COLO668 (cell line): ENCODE measurements at regions not wholly inside any gene's neighbourhood (a gene's known extent, or its start where the extent isn't known, plus 50 kb on each side); places are given as distances from the start of the nearest gene placed in this dataset.
"Not testable (repeated sequence)": the region's sequence is repeated elsewhere in the genome, so short reads cannot be mapped to it uniquely, and the experiment has no call there.

ENCODE experiments used
- DNase-seq: peaks from one replicate; lab custom pipeline; 2025; ENCODE audit not compliant: unreplicated experiment; lab: John Stamatoyannopoulos, UW

DNA sequence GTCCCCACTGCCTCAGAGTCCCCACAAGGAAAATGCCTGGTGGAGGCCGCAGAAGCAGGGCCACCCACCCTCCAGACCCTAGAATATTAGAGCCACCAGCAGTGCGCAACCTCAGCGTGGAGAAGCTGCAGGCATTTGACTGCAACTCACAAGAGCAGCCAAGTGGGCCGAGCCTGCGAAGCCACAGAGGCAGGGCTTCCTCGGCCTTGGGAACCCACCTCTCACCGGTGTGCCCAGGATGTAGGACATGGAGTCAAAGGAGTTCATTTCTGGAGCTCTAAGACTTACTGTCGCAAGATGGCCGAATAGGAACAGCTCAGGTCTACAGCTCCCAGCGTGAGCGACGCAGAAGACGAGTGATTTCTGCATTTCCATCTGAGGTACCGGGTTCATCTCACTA is 397.9 kb upstream of the PIK3R1 start:
- no peak for DNase-seq

DNA sequence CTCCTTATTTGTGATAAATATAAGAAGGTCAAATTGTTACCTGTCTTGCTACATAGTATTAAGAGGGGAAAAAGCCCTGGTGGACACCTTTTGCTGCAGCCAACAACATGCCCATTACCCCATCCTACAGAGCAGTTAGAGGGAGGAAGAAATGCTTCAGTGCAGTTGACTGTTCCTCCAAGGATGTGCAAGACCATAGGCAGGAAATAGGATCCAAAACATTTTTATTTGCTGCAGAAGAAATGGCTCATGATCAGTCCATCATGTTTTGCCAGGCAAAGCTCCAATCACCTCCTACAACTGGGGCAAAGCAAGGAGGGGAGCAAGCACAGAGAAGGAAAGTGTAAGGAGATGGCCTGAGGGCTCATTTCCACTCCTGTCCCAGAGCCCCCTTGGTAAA is 399.1 kb upstream of the PIK3R1 start:
- DNase-seq = no peak

DNA sequence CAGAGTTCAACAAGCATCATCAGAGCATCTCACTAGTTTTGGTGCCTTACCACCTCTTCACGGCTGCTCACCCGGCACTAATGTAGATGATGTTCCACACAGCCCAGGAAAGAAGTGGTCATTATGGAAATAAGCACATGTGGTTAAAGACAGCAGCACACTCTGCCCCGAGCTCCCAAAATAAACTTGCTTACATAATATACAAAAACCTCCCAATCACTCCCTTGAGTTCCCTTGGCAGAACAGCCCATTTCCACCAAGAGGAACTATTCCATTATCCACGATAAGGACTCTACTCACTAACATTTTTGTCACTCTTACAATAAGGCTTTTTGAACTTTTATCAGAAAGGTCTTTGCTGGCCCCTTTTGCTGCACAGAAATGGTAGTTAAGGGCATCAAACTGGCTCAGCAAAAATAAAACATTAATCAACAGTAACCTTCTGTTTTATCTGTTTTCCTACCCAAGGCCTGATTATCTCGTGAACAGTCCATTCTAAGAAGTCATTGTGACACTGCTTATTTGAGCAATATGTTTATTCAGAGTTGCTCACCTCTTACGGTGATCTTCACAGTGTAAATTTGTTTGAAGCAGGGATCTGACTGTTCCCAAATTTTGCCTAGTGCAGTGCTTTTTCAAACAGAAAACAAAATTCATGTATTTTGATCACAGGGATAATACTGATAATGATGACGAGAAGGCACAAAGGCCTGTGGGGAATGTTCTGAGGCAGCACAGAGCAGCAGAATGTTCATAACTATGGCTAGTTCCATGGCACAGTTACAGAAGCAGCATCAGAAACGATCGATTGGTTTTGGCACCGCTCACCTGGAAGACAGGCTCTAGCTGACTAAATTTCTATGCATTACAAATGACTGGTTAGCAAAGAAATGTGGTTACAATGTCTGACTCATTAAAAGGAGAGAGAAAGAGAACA is 399.8 kb upstream of the PIK3R1 start:
- no peak for DNase-seq

DNA sequence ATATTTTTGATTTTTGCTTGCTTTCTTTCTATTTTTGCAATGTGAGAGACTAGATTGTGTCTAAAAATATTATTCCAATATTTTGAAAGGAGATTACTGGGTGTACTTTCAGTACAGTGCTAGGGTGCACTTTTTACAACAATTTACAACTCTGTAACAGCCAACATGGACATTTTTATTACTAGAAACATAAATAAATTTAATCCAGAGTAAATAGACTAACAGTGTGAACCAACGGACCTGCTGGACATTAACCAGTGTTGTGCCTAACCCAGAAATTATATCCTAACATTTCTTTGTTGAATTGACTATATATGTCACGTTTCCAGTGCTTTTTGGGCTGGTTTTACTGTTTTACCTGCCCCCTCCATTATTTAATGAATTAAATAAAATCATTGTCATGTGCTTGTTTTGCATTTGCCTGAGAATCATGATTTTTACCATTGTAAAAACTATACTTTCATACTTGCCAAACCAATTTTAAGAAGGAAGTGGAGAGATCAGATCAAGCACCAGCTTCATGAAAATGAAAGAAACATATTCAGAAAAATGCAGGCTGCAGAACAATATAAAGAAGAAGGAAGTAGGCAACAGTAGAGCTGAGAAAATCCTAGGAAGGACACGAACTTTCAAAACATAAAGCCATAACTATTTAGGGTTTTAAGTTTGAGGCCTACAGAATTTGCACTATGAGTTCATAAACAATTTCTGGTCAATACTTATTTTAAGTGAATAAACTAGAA is 400.8 kb upstream of the PIK3R1 start:
- DNase-seq = no peak

DNA sequence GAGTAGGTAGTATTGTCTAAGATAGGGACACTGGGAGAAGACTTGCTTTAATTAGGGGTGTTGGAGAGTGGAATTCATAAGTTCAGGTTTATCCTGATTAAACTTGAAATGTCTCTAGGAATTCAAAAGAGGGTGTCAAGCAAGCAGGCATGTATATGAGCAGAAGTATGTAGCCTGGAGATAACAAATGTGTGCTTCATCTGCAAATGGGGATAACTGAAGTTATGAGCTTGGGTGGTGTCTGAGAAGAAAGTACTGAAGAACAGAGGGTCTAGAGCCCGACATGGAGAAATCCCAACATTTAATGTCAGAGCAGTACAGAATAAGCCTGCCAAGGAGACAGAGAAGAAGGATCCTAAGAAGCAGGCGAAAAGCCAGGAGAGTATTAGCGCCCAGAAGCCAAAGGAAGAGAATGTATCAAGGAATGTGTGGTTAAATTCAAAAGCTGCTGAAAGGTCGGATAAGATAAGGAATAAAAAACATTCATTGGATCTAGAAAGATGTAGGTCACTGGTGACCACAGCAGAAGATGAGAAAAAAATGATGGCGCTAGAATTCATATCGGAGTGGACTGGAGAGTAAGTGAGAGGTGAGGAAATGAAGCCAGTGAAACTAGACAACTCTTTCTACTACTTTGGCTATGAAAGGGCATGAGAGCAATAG is 401.5 kb upstream of the PIK3R1 start:
- no peak for DNase-seq

DNA sequence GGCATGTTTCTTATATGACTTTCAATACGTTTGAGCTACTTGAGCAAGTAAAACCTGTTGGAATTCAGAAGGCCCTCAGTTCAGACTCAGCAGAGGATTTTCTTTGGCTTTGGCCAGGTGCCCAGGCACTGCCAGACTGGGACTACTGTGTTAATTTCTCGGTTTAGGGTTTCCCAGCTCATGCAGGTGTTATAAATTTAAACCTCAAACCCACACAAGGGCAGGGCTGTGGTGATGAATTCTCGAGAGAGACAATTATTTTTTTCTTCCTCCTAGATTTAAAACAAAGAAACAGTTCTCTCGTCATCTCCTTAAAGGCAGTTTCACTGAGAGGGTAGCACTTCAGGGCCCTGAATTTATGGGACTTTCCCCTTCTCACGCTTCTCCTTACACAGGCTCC is 406.0 kb upstream of the PIK3R1 start:
- DNase-seq = no peak

DNA sequence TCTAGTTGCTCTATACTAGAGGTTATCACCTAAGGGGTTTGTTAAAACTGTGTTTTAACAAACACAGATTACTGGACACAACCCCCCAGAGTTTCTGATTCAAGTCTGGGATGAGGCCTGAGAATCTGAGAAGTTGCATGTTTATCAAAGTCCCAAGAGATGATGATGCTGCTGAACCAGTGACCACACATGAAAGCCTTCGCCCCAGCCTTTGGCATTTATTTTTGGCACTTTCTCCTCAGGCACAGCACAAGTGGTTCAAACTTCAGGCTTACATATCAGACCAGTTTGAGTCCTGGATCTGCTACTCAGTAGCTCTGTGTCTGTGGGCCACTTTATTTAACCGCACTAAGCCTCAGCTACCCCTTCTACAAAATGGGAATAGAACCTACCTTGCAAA is 407.2 kb upstream of the PIK3R1 start:
- DNase-seq = no peak

DNA sequence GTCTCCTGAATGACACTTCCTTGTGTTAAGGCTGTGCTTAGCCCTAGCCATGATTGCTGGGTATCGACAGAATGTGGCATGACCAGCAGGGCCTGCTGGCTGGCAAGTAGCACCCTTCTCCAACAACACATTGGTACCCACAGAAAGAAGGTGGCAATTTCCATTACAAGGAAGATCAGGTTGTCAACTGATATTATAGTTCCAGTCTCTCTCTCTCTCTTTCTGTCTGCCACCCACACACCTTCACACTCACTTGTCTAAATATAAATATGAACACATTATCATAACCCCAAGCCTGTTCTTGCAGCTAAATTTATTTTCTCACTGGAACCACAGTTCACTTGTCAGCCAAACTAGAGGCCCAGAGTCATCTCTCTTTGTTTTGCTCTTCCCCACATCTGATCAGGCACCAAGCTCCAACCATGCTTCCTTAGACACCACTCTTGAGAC is 408.1 kb upstream of the PIK3R1 start:
- no peak for DNase-seq

DNA sequence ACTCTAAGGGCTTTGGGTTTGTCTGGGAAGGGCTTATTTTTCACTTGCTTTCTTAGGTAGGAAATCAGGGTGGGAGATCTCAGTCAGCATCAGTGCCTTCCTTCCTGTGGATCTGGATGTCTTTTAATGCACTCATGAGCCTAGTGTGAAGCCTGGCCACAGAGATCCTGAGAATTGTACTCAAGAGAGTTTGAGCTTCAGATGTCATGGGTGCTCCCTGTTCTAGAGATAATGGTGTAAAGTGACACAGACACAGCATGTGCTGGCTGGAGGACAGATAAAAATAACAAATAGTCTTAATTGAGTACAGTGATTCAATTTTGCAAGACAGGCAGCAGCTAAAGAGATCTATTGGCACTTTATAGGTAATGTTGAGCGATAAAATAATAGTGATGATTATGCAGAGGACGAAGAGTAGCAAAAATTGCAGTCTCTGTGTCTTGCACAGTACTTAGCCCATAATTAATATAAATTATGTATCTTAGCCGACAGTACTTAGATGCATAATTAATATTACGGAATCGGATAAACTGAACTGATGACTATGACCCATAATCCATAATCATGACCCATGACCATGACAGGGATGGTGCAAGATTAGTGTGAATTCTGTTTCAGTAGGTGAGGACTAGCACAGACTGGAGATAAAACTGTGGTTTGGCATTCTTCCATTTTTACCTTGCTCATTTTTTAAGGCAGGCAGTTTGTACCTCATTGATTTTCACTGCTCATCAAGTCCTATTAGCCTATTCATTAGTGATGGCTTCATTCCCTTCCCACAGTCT is 408.7 kb upstream of the PIK3R1 start:
- no peak for DNase-seq

DNA sequence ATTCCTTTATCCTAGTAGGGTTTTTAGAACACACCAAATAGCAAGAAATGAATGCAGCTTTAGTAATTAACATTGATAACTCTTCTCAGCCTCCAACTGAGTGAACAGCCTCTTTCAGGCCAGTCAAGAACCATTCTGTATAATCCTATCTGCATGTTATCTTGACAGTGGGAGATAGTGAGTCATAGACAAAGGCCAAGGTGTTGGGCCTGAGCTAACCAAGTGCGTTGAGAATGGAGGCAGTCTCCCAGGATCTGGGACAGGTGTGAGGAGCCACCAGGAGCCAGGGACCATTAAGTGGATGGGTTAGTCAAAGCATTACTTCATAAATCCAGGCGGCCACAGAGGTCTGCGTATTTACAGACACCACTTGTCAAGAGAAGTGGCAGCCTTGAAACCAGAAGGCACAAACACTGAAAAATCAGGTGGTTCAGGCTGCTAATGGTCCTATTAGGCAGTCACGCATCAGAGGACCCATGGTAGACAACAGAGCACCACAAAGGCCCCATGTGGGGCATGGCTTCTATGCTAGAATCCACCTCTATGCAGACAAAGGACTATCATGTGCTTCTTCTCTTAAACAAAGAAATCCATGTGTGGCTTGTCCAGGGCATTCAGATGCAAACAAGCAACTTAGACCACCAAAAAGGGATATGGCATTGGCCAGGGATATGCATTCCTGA is 409.7 kb upstream of the PIK3R1 start:
- peak; percentile 10 for DNase-seq

DNA sequence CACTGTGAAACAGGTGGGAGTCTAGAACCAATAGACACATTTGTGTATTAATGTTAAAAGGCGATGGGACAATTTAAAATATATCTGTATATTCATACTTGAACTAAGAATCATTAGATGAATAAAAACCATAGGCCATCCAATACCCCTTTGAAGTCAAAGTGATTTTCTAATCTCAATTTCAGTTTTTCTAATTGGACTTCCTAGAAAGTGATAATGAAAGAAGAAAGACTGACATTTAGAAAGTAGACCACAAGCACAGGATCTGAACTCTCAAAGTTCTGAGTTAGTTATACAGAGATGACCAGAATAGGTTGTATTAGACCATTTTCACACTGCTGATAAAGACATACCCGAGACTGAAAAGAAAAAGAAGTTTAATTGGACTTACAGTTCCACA is 412.8 kb upstream of the PIK3R1 start:
- DNase-seq = no peak

DNA sequence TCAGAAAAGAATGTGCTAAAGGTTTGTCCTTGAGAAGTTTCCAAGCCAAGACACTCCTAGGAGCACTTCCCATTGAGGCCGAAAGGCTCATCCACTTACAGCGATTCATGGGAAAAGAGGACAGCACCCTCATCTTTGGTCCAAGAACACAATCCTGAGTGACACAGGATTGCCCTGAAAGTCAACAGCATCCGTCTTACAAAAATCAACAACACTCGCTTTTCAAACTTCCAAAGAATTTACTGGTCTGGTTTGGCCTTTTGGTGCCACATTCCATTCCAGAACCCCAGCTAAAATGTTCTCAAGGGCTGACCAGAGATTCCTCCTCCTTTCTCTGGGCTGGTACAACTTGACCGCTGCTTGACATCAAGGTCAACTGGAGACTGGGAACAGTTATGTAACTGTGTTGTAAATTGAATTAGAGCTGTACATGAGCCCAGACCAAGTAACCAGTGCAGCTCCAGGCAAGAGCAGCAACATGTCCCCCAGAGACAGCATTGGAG is 415.8 kb upstream of the PIK3R1 start:
- no peak for DNase-seq

DNA sequence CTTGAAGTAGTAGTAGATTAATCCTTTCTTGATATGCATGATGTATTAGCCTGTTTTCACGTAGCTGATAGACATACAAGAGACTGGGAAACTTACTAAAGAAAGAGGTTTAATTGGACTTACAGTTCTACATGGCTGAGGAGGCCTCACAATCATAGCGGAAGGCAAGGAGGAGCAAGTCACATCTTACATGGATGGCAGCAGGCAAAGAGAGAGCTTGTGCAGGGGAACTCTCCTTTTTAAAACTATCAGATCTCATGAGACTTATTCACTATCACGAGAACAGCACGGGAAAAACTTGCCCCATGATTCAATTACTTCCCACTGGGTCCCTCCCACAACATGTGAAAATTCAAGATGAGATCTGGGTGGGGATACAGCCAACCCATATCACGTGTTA is 417.1 kb upstream of the PIK3R1 start:
- not testable (repeated sequence) for DNase-seq

DNA sequence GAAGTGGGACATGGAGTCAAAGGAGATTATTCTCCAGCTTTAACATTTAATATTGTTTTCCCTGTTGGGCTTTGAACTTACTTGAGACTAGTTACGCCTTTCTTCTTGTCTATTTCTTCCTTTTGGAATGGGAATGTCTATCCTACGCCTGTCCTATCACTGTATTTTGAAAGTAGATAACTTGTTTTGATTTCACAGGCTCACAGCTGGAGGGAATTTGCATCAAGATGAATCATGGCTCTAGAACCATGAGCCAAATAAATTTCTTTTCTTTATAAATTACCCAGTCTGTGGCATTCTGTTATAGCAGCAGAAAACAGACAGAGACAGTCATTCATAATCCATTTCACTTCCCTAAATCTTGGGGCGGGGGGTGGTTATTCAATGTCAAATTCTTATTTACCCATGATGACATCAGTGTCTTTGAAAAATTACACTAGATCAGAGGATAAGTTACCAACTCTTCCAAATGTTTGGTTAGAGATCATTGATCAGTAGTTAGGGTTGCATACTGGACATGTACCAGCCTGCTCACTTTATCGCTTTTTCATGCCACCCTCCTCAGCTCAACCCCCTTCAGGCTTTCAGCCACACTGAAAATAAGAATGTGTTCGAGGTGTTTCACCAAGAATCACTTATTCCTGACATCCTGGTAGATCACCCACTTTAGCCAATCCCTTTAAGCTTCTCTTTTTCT is 419.6 kb upstream of the PIK3R1 start:
- DNase-seq = no peak

DNA sequence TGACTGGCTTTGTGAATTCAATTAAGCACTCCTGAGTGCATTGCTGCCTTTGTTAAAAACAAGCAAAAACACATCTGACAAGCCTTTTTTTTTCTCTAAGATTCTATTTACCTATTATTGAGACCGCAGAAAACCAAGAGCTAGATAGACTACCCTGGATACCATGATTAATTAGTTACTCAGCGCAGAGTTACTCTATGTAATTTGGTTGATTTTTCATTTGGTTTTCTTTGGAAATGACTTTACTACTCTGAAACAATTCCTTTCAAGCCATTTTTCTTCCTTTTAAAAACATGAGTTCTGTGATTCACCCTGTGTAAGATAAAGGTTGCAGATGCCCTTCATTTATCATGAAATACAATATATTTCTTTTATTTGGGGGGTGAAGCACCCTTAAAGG is 421.6 kb upstream of the PIK3R1 start:
- no peak for DNase-seq

DNA sequence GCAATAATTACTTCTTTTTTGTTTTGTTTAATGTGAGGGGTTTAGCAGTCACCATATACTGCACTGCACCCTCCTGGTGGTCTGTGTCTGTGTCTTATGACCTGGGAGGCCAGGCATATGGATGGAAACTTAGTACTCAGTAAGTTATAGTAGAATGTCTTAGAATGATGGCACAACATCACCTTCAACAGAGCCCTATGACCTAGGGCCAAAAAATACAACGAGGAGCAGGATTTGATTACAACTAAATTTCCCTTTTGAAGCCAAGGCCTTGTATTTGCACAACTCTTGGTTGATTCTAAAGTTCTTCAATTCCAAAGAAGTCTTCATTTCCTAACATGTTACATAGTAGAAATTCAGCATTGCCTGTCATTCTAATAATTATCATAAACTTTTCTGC is 422.1 kb upstream of the PIK3R1 start:
- DNase-seq = no peak

DNA sequence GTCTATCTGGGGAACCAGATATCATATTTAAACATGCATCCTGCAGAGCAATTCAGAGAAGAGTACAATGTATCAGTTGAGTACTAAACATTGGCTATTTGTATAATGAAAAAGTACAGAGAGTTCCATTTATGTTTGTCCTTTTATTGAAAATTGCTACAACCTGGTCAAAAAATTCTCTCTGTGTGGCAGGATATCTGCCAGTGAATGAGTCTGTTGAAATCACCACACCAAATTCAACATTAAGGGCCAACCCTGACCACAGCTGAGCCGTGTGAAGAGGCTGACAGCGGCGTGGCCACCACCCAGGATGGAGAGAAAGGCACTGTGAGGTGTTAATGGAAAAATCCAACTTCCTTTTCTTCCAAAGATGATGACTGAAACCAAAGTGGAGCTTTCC is 422.7 kb upstream of the PIK3R1 start:
- DNase-seq = no peak

DNA sequence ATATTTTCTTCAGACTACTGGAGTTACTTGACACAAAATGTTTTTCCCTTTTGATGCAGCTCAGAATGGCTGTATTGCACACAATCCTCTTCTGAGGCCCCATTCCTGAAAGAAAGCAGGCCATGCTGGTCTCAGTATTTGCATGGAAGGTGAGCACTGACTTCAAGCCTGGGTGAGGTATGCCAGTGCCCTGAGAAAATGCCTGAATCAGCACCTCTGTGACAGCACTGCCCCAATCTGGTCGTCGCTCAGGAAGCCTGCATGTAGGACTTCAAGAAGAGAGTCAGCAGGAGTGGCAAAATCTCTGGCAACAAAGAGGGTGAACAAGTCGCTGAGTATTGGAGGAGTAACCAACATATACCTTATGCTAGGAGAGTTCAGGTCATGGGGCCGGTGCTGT is 425.2 kb upstream of the PIK3R1 start:
- DNase-seq = no peak

DNA sequence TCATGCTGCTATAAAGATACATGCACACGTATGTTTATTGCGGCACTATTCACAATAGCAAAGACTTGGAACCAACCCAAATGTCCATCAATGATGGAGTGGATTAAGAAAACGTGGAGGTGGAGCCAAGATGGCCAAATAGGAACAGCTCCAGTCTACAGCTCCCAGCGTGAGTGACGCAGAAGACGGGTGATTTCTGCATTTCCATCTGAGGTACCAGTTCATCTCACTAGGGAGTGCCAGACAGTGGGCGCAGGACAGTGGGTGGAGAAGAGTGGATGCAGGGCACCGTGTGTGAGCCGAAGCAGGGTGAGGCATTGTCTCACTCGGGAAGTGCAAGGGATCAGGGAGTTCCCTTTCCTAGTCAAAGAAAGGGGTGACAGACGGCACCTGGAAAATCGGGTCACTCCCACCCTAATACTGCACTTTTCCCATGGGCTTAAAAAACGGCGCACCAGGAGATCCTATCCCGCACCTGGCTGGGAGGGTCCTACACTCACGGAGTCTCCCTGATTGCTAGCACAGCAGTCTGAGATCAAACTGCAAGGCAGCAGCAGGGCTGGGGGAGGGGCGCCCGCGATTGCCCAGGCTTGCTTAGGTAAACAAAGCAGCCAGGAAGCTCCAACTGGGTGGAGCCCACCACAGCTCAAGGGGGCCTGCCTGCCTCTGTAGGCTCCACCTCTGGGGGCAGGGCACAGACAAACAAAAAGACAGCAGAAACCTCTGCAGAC is 435.5 kb upstream of the PIK3R1 start:
- DNase-seq = peak; percentile 47
